ENCODE measurements at regions not wholly inside any gene's neighbourhood (a gene's known extent, or its start where the extent isn't known, plus 50 kb on each side); places are given as distances from the start of the nearest gene placed in this dataset.
A peak's percentile ranks its signal among the peaks of the same experiment; 100 is the strongest.

GRCh38 chr6:164129218-164129617 lies 714.7 kb downstream of the QKI start:
- H3K4me3 ChIP-seq (ENCODE audit: low read depth in 1 of 5, low read length in 5 of 5): no peak overlapping the region
- no peaks in the 10 kb centered on the region for H3K36me3 ChIP-seq (ENCODE audit: control insufficient read depth in 5 of 5, insufficient read depth in 5 of 5, low read length in 5 of 5)
- no peaks in the 10 kb centered on the region for H3K27me3 ChIP-seq (ENCODE audit: control insufficient read depth in 5 of 5, insufficient read depth in 4 of 5, low read length in 5 of 5)
- no peaks in the 10 kb centered on the region for H3K4me1 ChIP-seq (ENCODE audit: control insufficient read depth in 5 of 5, insufficient read depth in 5 of 5, low read length in 5 of 5)
- no peaks in the 10 kb centered on the region for H3K9me3 ChIP-seq (ENCODE audit: control insufficient read depth in 5 of 5, low read length in 5 of 5)
- no peak overlapping the region for H3K27ac ChIP-seq (ENCODE audit: low read depth, low read length)
- H3K9ac ChIP-seq (ENCODE audit: low read length in 5 of 5): no peak overlapping the region

- Histone ChIP-seq H3K27me3 (ENCODE audit: control insufficient read depth in 5 of 5, insufficient read depth in 4 of 5, low read length in 5 of 5) (no peaks in the 10 kb centered on the region), H3K4me3 (ENCODE audit: low read depth in 1 of 5, low read length in 5 of 5) (no peak overlapping the region), H3K4me1 (ENCODE audit: control insufficient read depth in 5 of 5, insufficient read depth in 5 of 5, low read length in 5 of 5) (no peaks in the 10 kb centered on the region), H3K27ac (ENCODE audit: low read depth, low read length) (no peak overlapping the region), H3K9ac (ENCODE audit: low read length in 5 of 5) (no peak overlapping the region), H3K36me3 (ENCODE audit: control insufficient read depth in 5 of 5, insufficient read depth in 5 of 5, low read length in 5 of 5) (no peaks in the 10 kb centered on the region), H3K9me3 (ENCODE audit: control insufficient read depth in 5 of 5, low read length in 5 of 5) (no peaks in the 10 kb centered on the region)
Observed at GRCh38 chr6:164128101-164128500, 713.6 kb downstream of the QKI start.

- no peaks in the 10 kb centered on the region for H3K27me3 ChIP-seq (ENCODE audit: control insufficient read depth in 5 of 5, insufficient read depth in 4 of 5, low read length in 5 of 5)
- H3K9ac ChIP-seq (ENCODE audit: low read length in 5 of 5): no peak overlapping the region
- no peak overlapping the region for H3K27ac ChIP-seq (ENCODE audit: low read depth, low read length)
- no peak overlapping the region for H3K4me3 ChIP-seq (ENCODE audit: low read depth in 1 of 5, low read length in 5 of 5)
- H3K36me3 ChIP-seq (ENCODE audit: control insufficient read depth in 5 of 5, insufficient read depth in 5 of 5, low read length in 5 of 5): no peaks in the 10 kb centered on the region
- H3K4me1 ChIP-seq (ENCODE audit: control insufficient read depth in 5 of 5, insufficient read depth in 5 of 5, low read length in 5 of 5): no peaks in the 10 kb centered on the region
- no peaks in the 10 kb centered on the region for H3K9me3 ChIP-seq (ENCODE audit: control insufficient read depth in 5 of 5, low read length in 5 of 5)
Observed at GRCh38 chr6:164124986-164125385, 710.5 kb downstream of the QKI start.

DNA sequence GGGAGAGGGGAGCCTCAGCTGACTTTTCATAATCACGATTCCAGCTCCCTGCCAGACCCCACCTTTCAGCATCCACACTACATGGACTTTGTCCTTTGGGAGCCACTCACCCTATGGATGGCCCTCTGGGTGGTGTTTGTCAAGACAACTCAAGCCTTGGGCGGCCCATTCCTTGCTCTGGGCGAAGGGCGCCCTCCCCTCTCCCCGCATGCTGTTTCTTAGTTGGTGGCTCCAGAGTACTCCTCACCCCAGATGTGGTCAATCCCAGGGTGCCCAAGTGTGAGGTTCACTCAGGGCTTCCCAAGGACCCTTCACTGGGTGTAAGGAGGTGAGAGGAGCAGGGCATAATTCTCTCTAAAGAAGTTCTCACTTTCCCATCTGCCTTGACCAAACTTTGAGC lies 710.0 kb downstream of the QKI start:
- Histone ChIP-seq H3K27me3 (ENCODE audit: control insufficient read depth in 5 of 5, insufficient read depth in 4 of 5, low read length in 5 of 5) (no peaks in the 10 kb centered on the region), H3K4me3 (ENCODE audit: low read depth in 1 of 5, low read length in 5 of 5) (no peak overlapping the region), H3K9ac (ENCODE audit: low read length in 5 of 5) (no peak overlapping the region), H3K4me1 (ENCODE audit: control insufficient read depth in 5 of 5, insufficient read depth in 5 of 5, low read length in 5 of 5) (no peaks in the 10 kb centered on the region), H3K36me3 (ENCODE audit: control insufficient read depth in 5 of 5, insufficient read depth in 5 of 5, low read length in 5 of 5) (no peaks in the 10 kb centered on the region), H3K27ac (ENCODE audit: low read depth, low read length) (no peak overlapping the region), H3K9me3 (ENCODE audit: control insufficient read depth in 5 of 5, low read length in 5 of 5) (no peaks in the 10 kb centered on the region)

GRCh38 chr6:164122109-164122508 lies 707.6 kb downstream of the QKI start:
- Histone ChIP-seq H3K36me3 (ENCODE audit: control insufficient read depth in 5 of 5, insufficient read depth in 5 of 5, low read length in 5 of 5) (no peaks in the 10 kb centered on the region), H3K9me3 (ENCODE audit: control insufficient read depth in 5 of 5, low read length in 5 of 5) (no peaks in the 10 kb centered on the region), H3K9ac (ENCODE audit: low read length in 5 of 5) (no peak overlapping the region), H3K27ac (ENCODE audit: low read depth, low read length) (no peak overlapping the region), H3K27me3 (ENCODE audit: control insufficient read depth in 5 of 5, insufficient read depth in 4 of 5, low read length in 5 of 5) (no peaks in the 10 kb centered on the region), H3K4me1 (ENCODE audit: control insufficient read depth in 5 of 5, insufficient read depth in 5 of 5, low read length in 5 of 5) (no peaks in the 10 kb centered on the region), H3K4me3 (ENCODE audit: low read depth in 1 of 5, low read length in 5 of 5) (no peak overlapping the region)

DNA sequence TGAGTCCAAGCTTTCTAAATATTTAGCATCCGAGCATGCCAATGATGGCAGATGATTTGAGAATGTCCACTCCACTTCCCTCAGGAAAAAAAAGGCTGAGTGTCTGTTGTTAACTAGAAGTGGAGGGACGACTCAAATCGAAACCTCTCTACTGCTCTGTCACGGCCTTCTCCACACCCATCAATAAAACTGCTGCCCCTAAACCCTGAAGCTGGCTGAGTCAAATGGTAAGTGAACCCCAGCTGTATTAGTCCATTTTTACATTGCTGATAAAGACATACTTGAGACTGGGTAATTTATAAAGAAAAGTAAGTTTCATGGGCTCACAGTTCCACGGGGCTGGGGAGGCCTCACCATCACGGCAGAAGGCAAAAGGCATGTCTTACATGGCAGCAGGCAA lies 707.0 kb downstream of the QKI start:
- Histone ChIP-seq H3K27ac (ENCODE audit: low read depth, low read length) (no peak overlapping the region), H3K4me1 (ENCODE audit: control insufficient read depth in 5 of 5, insufficient read depth in 5 of 5, low read length in 5 of 5) (no peaks in the 10 kb centered on the region), H3K9ac (ENCODE audit: low read length in 5 of 5) (no peak overlapping the region), H3K9me3 (ENCODE audit: control insufficient read depth in 5 of 5, low read length in 5 of 5) (no peaks in the 10 kb centered on the region), H3K4me3 (ENCODE audit: low read depth in 1 of 5, low read length in 5 of 5) (no peak overlapping the region), H3K27me3 (ENCODE audit: control insufficient read depth in 5 of 5, insufficient read depth in 4 of 5, low read length in 5 of 5) (no peaks in the 10 kb centered on the region), H3K36me3 (ENCODE audit: control insufficient read depth in 5 of 5, insufficient read depth in 5 of 5, low read length in 5 of 5) (no peaks in the 10 kb centered on the region)

DNA sequence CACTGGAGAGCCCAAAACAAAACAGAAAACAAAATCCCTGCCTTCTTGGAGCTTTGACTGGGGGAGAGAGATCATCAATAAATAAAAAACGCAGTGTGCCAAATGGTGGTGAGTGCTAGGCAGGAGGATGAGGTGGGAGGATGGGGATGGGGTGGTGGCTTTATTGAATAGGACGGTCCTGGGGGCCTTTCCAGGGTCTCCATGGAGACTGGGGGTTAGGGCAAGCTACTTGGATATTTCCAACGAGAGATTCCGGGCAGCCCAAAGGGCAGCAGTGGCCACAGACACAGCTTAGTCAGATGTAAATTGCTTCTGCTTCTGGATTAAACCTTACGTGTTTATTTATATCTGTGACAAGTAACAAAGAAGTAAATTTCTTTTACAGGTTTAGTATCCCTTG lies 700.1 kb downstream of the QKI start:
- no peak overlapping the region for H3K27ac ChIP-seq (ENCODE audit: low read depth, low read length)

GRCh38 chr6:164114051-164114450 lies 699.5 kb downstream of the QKI start:
- Histone ChIP-seq H3K36me3 (ENCODE audit: control insufficient read depth in 5 of 5, insufficient read depth in 5 of 5, low read length in 5 of 5) (no peaks in the 10 kb centered on the region), H3K27ac (ENCODE audit: low read depth, low read length) (no peak overlapping the region), H3K9me3 (ENCODE audit: control insufficient read depth in 5 of 5, low read length in 5 of 5) (no peaks in the 10 kb centered on the region), H3K4me1 (ENCODE audit: control insufficient read depth in 5 of 5, insufficient read depth in 5 of 5, low read length in 5 of 5) (peaks cover 7 to 11% (median 10%) of the 10 kb centered on the region in 5 donors), H3K27me3 (ENCODE audit: control insufficient read depth in 5 of 5, insufficient read depth in 4 of 5, low read length in 5 of 5) (no peaks in the 10 kb centered on the region), H3K4me3 (ENCODE audit: low read depth in 1 of 5, low read length in 5 of 5) (no peak overlapping the region), H3K9ac (ENCODE audit: low read length in 5 of 5) (no peak overlapping the region)

More for the DNA sequence above, 700.1 kb downstream of the QKI start:
- Histone ChIP-seq H3K27me3 (ENCODE audit: control insufficient read depth in 5 of 5, insufficient read depth in 4 of 5, low read length in 5 of 5) (no peaks in the 10 kb centered on the region), H3K36me3 (ENCODE audit: control insufficient read depth in 5 of 5, insufficient read depth in 5 of 5, low read length in 5 of 5) (no peaks in the 10 kb centered on the region), H3K4me3 (ENCODE audit: low read depth in 1 of 5, low read length in 5 of 5) (no peak overlapping the region), H3K9me3 (ENCODE audit: control insufficient read depth in 5 of 5, low read length in 5 of 5) (no peaks in the 10 kb centered on the region), H3K4me1 (ENCODE audit: control insufficient read depth in 5 of 5, insufficient read depth in 5 of 5, low read length in 5 of 5) (peaks cover 2 to 5% (median 4%) of the 10 kb centered on the region in 5 donors), H3K9ac (ENCODE audit: low read length in 5 of 5) (no peak overlapping the region)

DNA sequence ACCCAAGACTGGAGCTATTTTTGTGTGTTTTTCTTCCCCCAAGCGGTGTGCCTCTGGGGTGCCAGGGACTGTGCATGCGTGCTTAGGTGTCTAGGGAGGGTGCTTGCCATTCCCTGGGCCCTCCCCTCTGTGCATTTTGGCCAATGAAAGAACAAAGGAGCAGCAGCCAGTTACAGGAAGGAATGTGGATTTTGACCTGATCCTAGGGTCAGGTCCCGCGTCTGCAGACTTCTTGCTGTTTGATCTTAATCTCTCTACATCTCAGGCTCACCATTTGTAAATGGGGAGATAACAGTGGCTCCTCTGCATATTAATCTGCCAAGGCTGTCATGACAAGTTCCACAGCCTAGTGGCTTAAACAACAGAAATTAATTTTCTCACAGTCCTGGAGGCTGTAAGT lies 699.1 kb downstream of the QKI start:
- no peak overlapping the region for H3K9ac ChIP-seq (ENCODE audit: low read length in 5 of 5)
- H3K27ac ChIP-seq (ENCODE audit: low read depth, low read length): no peak overlapping the region

DNA sequence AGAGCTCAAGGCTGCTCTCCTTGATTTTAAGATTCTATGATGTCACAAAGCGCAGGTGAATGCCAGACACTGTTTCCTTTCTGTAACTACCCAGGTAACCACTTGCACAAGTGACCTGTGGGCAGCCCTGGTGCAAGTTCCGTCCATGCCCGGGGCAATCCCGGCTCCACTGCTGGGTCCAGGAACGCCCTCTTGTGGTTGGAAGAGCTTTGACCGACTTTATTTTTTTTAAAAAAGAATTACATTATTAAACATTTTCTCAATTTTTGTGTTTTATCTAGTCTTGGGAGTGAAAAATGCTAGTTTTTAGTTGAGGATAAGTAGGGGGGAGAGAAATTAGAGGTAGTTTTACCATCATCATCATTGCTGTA lies 695.2 kb downstream of the QKI start:
- H3K36me3 ChIP-seq (ENCODE audit: control insufficient read depth in 5 of 5, insufficient read depth in 5 of 5, low read length in 5 of 5): no peaks in the 10 kb centered on the region
- H3K27ac ChIP-seq (ENCODE audit: low read depth, low read length): peak overlapping the region; percentile 92
- H3K9ac ChIP-seq (ENCODE audit: low read length in 5 of 5): peak overlapping the region; percentile 24 to 63 (median 52)
- peak overlapping the region; percentile 34 to 60 (median 54) for H3K4me3 ChIP-seq (ENCODE audit: low read depth in 1 of 5, low read length in 5 of 5)
- H3K4me1 ChIP-seq (ENCODE audit: control insufficient read depth in 5 of 5, insufficient read depth in 5 of 5, low read length in 5 of 5): peaks cover 10 to 23% (median 18%) of the 10 kb centered on the region in 5 donors
- no peaks in the 10 kb centered on the region for H3K27me3 ChIP-seq (ENCODE audit: control insufficient read depth in 5 of 5, insufficient read depth in 4 of 5, low read length in 5 of 5)
- no peaks in the 10 kb centered on the region for H3K9me3 ChIP-seq (ENCODE audit: control insufficient read depth in 5 of 5, low read length in 5 of 5)

More for the DNA sequence above, 699.1 kb downstream of the QKI start:
- no peaks in the 10 kb centered on the region for H3K36me3 ChIP-seq (ENCODE audit: control insufficient read depth in 5 of 5, insufficient read depth in 5 of 5, low read length in 5 of 5)
- no peaks in the 10 kb centered on the region for H3K9me3 ChIP-seq (ENCODE audit: control insufficient read depth in 5 of 5, low read length in 5 of 5)
- peaks cover 7 to 15% (median 14%) of the 10 kb centered on the region in 5 donors for H3K4me1 ChIP-seq (ENCODE audit: control insufficient read depth in 5 of 5, insufficient read depth in 5 of 5, low read length in 5 of 5)
- no peaks in the 10 kb centered on the region for H3K27me3 ChIP-seq (ENCODE audit: control insufficient read depth in 5 of 5, insufficient read depth in 4 of 5, low read length in 5 of 5)
- no peak overlapping the region for H3K4me3 ChIP-seq (ENCODE audit: low read depth in 1 of 5, low read length in 5 of 5)

All from subcutaneous abdominal adipose tissue (tissue), 5 donors.